ENCODE measurements at regions not wholly inside any gene's neighbourhood (a gene's known extent, or its start where the extent isn't known, plus 50 kb on each side); places are given as distances from the start of the nearest gene placed in this dataset.

DNA sequence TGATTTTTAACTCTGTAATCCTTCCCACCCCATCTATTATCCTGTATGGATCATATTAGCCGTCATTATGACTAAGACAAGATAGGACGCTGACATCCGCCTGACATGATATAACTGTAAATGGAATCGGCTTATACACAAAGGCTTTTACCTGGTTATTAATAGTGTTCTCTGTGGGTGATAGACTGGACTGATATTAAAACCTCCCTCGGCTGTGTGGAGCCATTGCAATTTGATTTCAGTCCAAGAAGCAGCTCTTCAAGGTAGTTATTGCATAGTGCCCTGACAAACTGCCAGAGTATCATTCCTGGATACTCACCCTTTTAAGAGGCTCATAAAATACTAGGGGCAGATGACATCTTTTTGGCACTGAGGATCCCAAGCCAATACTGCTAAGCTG lies 226.1 kb upstream of the HNRNPA3 start:
- H3K4me1 ChIP-seq (ENCODE audit: control insufficient read depth, insufficient read depth, low read length) = no peaks in the 10 kb centered on the region
- ATAC-seq = no peak
- in situ Hi-C loops (cut with HindIII; ENCODE audit: low pct_unique_long_range_greater_than_20kb, low sequenced_read_pairs) = no loop called here

DNA sequence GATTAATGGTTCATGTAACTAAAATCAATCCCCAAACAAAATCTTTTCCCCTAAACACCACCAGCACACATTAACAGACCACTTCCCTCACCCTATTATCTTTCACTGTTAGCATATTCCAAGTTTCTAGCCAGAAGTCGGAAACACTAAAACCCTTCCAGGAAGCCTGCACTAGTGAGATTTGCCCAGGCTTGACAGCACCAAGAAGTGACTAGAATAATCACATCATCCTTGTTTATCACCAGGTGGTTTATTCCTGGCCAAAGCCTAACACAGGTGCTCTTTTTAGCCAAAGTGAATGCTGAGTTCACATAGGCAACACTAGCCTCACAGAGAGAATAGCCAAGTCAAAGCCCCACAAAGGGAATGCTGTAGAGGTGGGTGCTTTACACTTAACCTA lies 221.2 kb upstream of the HNRNPA3 start:
- Histone ChIP-seq H3K4me1 (ENCODE audit: control insufficient read depth, insufficient read depth, low read length) (no peaks in the 10 kb centered on the region), H3K9me3 (ENCODE audit: control insufficient read depth, insufficient read depth, low read depth, low read length) (no peaks in the 10 kb centered on the region), H3K36me3 (ENCODE audit: control insufficient read depth, insufficient read depth, low read length) (no peaks in the 10 kb centered on the region), H3K4me3 (ENCODE audit: low read depth in 2 of 2, low read length in 2 of 2) (no peak overlapping the region), H3K27me3 (ENCODE audit: control insufficient read depth, insufficient read depth, low read length) (no peaks in the 10 kb centered on the region), H3K27ac (ENCODE audit: low read length) (no peak overlapping the region)
- CTCF ChIA-PET = no interaction called here
- no peak for DNase-seq (ENCODE audit: low read depth, low spot score)
- intact Hi-C loops (cut with micrococcal nuclease; ENCODE audit: unreplicated experiment) = no loop called here
- no peak for ATAC-seq
- in situ Hi-C loops (cut with HindIII; ENCODE audit: low pct_unique_long_range_greater_than_20kb, low sequenced_read_pairs) = no loop called here
- POLR2A ChIA-PET = no interaction called here
- no peak for TF ChIP-seq TCF7L2 (IDR thresholded peaks at IDR 0.05; ENCODE audit: low read depth, low read length)
- no TSS peak for BruUV-seq (replicated peaks)

More for the DNA sequence above, 226.1 kb upstream of the HNRNPA3 start:
- intact Hi-C loops (cut with micrococcal nuclease; ENCODE audit: unreplicated experiment) = no loop called here
- H3K36me3 ChIP-seq (ENCODE audit: control insufficient read depth, insufficient read depth, low read length) = no peaks in the 10 kb centered on the region
- no TSS peak for BruUV-seq (replicated peaks)
- no peaks in the 10 kb centered on the region for H3K27me3 ChIP-seq (ENCODE audit: control insufficient read depth, insufficient read depth, low read length)
- ChIA-PET CTCF (no interaction called here), POLR2A (no interaction called here)
- DNase-seq (ENCODE audit: low read depth, low spot score) = no peak
- no peak overlapping the region for H3K27ac ChIP-seq (ENCODE audit: low read length)
- H3K9me3 ChIP-seq (ENCODE audit: control insufficient read depth, insufficient read depth, low read depth, low read length) = no peaks in the 10 kb centered on the region
- TF ChIP-seq, protein P1, sequence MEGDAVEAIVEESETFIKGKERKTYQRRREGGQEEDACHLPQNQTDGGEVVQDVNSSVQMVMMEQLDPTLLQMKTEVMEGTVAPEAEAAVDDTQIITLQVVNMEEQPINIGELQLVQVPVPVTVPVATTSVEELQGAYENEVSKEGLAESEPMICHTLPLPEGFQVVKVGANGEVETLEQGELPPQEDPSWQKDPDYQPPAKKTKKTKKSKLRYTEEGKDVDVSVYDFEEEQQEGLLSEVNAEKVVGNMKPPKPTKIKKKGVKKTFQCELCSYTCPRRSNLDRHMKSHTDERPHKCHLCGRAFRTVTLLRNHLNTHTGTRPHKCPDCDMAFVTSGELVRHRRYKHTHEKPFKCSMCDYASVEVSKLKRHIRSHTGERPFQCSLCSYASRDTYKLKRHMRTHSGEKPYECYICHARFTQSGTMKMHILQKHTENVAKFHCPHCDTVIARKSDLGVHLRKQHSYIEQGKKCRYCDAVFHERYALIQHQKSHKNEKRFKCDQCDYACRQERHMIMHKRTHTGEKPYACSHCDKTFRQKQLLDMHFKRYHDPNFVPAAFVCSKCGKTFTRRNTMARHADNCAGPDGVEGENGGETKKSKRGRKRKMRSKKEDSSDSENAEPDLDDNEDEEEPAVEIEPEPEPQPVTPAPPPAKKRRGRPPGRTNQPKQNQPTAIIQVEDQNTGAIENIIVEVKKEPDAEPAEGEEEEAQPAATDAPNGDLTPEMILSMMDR (IDR thresholded peaks at IDR 0.05) = no peak
- TF ChIP-seq TCF7L2 (IDR thresholded peaks at IDR 0.05; ENCODE audit: low read depth, low read length) = no peak
- no peak for TF ChIP-seq POLR2AphosphoS5 (IDR thresholded peaks at IDR 0.05; ENCODE audit: low read depth, low read length)
- no peak for TF ChIP-seq SIN3A (IDR thresholded peaks at IDR 0.05; ENCODE audit: borderline replicate concordance, insufficient read depth, low read depth, low read length)
- TF ChIP-seq, protein P2, sequence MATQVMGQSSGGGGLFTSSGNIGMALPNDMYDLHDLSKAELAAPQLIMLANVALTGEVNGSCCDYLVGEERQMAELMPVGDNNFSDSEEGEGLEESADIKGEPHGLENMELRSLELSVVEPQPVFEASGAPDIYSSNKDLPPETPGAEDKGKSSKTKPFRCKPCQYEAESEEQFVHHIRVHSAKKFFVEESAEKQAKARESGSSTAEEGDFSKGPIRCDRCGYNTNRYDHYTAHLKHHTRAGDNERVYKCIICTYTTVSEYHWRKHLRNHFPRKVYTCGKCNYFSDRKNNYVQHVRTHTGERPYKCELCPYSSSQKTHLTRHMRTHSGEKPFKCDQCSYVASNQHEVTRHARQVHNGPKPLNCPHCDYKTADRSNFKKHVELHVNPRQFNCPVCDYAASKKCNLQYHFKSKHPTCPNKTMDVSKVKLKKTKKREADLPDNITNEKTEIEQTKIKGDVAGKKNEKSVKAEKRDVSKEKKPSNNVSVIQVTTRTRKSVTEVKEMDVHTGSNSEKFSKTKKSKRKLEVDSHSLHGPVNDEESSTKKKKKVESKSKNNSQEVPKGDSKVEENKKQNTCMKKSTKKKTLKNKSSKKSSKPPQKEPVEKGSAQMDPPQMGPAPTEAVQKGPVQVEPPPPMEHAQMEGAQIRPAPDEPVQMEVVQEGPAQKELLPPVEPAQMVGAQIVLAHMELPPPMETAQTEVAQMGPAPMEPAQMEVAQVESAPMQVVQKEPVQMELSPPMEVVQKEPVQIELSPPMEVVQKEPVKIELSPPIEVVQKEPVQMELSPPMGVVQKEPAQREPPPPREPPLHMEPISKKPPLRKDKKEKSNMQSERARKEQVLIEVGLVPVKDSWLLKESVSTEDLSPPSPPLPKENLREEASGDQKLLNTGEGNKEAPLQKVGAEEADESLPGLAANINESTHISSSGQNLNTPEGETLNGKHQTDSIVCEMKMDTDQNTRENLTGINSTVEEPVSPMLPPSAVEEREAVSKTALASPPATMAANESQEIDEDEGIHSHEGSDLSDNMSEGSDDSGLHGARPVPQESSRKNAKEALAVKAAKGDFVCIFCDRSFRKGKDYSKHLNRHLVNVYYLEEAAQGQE (IDR thresholded peaks at IDR 0.05; ENCODE audit: insufficient read depth in 1 of 2, low read depth in 2 of 2, low read length in 1 of 2) = no peak
- H3K4me3 ChIP-seq (ENCODE audit: low read depth in 2 of 2, low read length in 2 of 2) = no peak overlapping the region

- H3K27ac ChIP-seq (ENCODE audit: low read length) = no peak overlapping the region
- ATAC-seq (peak; percentile 26; the same call in 1 of the 2 replicates), DNase-seq (ENCODE audit: low read depth, low spot score) (peak; percentile 75)
- TF ChIP-seq POLR2AphosphoS5 (IDR thresholded peaks at IDR 0.05; ENCODE audit: low read depth, low read length) = no peak
- TF ChIP-seq, protein P2 (IDR thresholded peaks at IDR 0.05; ENCODE audit: insufficient read depth in 1 of 2, low read depth in 2 of 2, low read length in 1 of 2) = no peak
- H3K9me3 ChIP-seq (ENCODE audit: control insufficient read depth, insufficient read depth, low read depth, low read length) = no peaks in the 10 kb centered on the region
- intact Hi-C loops (cut with micrococcal nuclease; ENCODE audit: unreplicated experiment) (no loop called here), in situ Hi-C loops (cut with HindIII; ENCODE audit: low pct_unique_long_range_greater_than_20kb, low sequenced_read_pairs) (no loop called here)
- CTCF ChIA-PET = no interaction called here
- BruUV-seq (replicated peaks) = no TSS peak
- H3K27me3 ChIP-seq (ENCODE audit: control insufficient read depth, insufficient read depth, low read length) = no peaks in the 10 kb centered on the region
- POLR2A ChIA-PET = no interaction called here
- no peak overlapping the region for H3K4me3 ChIP-seq (ENCODE audit: low read depth in 2 of 2, low read length in 2 of 2)
- no peaks in the 10 kb centered on the region for H3K4me1 ChIP-seq (ENCODE audit: control insufficient read depth, insufficient read depth, low read length)
- no peaks in the 10 kb centered on the region for H3K36me3 ChIP-seq (ENCODE audit: control insufficient read depth, insufficient read depth, low read length)
Measured at GRCh38 chr2:176997074-176997791, 215.4 kb upstream of the HNRNPA3 start.
